ENCODE measurements at regions not wholly inside any gene's neighbourhood (a gene's known extent, or its start where the extent isn't known, plus 50 kb on each side); places are given as distances from the start of the nearest gene placed in this dataset.

DNA sequence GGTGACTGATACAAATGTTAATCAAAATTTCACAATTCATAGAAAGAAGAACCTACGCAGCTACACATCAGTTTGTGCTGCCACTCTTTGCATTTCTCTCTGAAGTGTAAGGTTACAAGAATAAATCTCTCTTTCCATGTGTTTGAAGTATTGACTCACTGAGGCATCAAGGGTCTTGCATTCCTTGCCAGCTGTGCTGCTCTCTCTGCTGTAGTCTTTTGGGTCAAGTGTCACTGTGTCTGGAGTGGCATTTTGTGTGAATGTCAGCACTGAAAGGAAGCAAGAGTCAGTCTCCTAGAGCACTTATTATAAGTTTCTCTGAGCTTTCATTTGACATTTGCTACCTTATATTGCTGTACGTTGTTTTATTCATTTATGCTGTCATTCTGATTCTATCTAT lies 1696.1 kb upstream of the LRRTM1 start:
- H3K36me3 ChIP-seq (ENCODE audit: insufficient read depth, low read length, poor library complexity, severe bottlenecking), result no peaks in the 10 kb centered on the region
- H3K4me3 ChIP-seq (ENCODE audit: low read depth, low read length, poor library complexity, severe bottlenecking), result no peak overlapping the region
- no peak for DNase-seq (ENCODE audit: low spot score)
- no peak overlapping the region for H3K27ac ChIP-seq (ENCODE audit: low read depth, low read length, poor library complexity, severe bottlenecking)
- no peaks in the 10 kb centered on the region for H3K27me3 ChIP-seq (replicated peaks; ENCODE audit: insufficient read depth, low read depth, low read length, poor library complexity)
- peaks cover 18% of the 10 kb centered on the region for H3K9me3 ChIP-seq (ENCODE audit: low read depth, low read length, poor library complexity, severe bottlenecking)
- POLR2A ChIA-PET (ENCODE audit: low non-redundant PET), result no interaction called here
- TF ChIP-seq, protein P1, sequence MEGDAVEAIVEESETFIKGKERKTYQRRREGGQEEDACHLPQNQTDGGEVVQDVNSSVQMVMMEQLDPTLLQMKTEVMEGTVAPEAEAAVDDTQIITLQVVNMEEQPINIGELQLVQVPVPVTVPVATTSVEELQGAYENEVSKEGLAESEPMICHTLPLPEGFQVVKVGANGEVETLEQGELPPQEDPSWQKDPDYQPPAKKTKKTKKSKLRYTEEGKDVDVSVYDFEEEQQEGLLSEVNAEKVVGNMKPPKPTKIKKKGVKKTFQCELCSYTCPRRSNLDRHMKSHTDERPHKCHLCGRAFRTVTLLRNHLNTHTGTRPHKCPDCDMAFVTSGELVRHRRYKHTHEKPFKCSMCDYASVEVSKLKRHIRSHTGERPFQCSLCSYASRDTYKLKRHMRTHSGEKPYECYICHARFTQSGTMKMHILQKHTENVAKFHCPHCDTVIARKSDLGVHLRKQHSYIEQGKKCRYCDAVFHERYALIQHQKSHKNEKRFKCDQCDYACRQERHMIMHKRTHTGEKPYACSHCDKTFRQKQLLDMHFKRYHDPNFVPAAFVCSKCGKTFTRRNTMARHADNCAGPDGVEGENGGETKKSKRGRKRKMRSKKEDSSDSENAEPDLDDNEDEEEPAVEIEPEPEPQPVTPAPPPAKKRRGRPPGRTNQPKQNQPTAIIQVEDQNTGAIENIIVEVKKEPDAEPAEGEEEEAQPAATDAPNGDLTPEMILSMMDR (conservative IDR thresholded peaks at IDR 0.05; ENCODE audit: low read depth, low read length), result no peak
- no peak for TF ChIP-seq EZH2 (IDR thresholded peaks at IDR 0.05; ENCODE audit: borderline replicate concordance, low read depth, low read length, poor library complexity, severe bottlenecking)
- CTCF ChIA-PET, result no interaction called here
- H3K4me1 ChIP-seq (ENCODE audit: insufficient read depth, low read length, poor library complexity, severe bottlenecking), result no peaks in the 10 kb centered on the region
- BruUV-seq (replicated peaks), result no TSS peak
- intact Hi-C loops (cut with micrococcal nuclease; ENCODE audit: unreplicated experiment), result no loop called here

DNA sequence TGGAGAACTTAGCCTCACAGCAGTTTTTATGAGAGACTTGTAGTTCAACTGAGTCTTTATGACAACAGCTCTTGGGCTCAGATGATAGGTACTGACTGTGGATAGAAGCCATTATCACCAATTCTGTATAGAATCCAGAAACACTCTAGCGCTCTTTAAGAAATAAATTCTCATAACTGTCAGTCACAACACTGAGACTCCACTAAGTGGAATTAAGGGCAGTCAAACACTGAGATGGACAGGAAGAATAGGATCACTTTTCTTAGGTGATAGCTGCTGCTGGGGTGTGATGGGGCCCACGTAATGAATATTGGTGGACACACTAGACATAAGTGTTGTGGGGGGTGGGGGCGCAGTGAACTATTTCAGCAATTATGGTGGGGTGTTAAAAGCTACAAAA lies 1691.8 kb upstream of the LRRTM1 start:
- Histone ChIP-seq H3K27me3 (replicated peaks; ENCODE audit: insufficient read depth, low read depth, low read length, poor library complexity) (no peaks in the 10 kb centered on the region), H3K27ac (ENCODE audit: low read depth, low read length, poor library complexity, severe bottlenecking) (no peak overlapping the region), H3K4me3 (ENCODE audit: low read depth, low read length, poor library complexity, severe bottlenecking) (no peak overlapping the region), H3K4me1 (ENCODE audit: insufficient read depth, low read length, poor library complexity, severe bottlenecking) (no peaks in the 10 kb centered on the region), H3K36me3 (ENCODE audit: insufficient read depth, low read length, poor library complexity, severe bottlenecking) (no peaks in the 10 kb centered on the region), H3K9me3 (ENCODE audit: low read depth, low read length, poor library complexity, severe bottlenecking) (peaks cover 24% of the 10 kb centered on the region)
- intact Hi-C loops (cut with micrococcal nuclease; ENCODE audit: unreplicated experiment), result no loop called here
- no peak for DNase-seq (ENCODE audit: low spot score)
- CTCF ChIA-PET, result no interaction called here
- POLR2A ChIA-PET (ENCODE audit: low non-redundant PET), result no interaction called here
- no TSS peak for BruUV-seq (replicated peaks)
- no peak for TF ChIP-seq EZH2 (IDR thresholded peaks at IDR 0.05; ENCODE audit: borderline replicate concordance, low read depth, low read length, poor library complexity, severe bottlenecking)
- TF ChIP-seq, protein P1 (conservative IDR thresholded peaks at IDR 0.05; ENCODE audit: low read depth, low read length), result no peak

DNA sequence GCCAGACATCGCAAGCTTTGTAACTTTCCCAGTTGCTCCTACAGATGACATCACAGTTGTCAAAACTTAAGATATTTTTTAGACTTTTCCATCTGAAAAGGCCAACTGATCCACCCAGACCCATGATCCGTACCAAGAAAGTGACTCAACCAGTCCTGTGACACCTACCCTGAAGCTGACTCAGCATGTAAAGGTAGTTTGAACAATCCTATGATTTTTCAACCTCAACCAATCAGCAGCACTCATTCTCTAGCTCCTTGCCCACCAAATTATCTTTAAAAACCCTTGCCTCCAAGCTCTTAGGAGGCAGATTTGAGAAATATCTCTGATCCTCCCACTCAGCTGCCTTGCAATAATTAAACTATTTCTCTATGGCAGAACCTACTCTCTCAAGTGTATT lies 1686.7 kb upstream of the LRRTM1 start:
- Histone ChIP-seq H3K27ac (ENCODE audit: low read depth, low read length, poor library complexity, severe bottlenecking) (no peak overlapping the region), H3K27me3 (replicated peaks; ENCODE audit: insufficient read depth, low read depth, low read length, poor library complexity) (no peaks in the 10 kb centered on the region), H3K4me1 (ENCODE audit: insufficient read depth, low read length, poor library complexity, severe bottlenecking) (no peaks in the 10 kb centered on the region), H3K9me3 (ENCODE audit: low read depth, low read length, poor library complexity, severe bottlenecking) (peaks cover 34% of the 10 kb centered on the region), H3K4me3 (ENCODE audit: low read depth, low read length, poor library complexity, severe bottlenecking) (no peak overlapping the region), H3K36me3 (ENCODE audit: insufficient read depth, low read length, poor library complexity, severe bottlenecking) (no peaks in the 10 kb centered on the region)
- CTCF ChIA-PET, result no interaction called here
- intact Hi-C loops (cut with micrococcal nuclease; ENCODE audit: unreplicated experiment), result no loop called here
- no peak for TF ChIP-seq EZH2 (IDR thresholded peaks at IDR 0.05; ENCODE audit: borderline replicate concordance, low read depth, low read length, poor library complexity, severe bottlenecking)
- TF ChIP-seq, protein P1 (conservative IDR thresholded peaks at IDR 0.05; ENCODE audit: low read depth, low read length), result no peak
- POLR2A ChIA-PET (ENCODE audit: low non-redundant PET), result no interaction called here
- DNase-seq (ENCODE audit: low spot score), result no peak
- no TSS peak for BruUV-seq (replicated peaks)

Data from A673 (cell line).